CD4-positive, alpha-beta T cell treated with Interleukin-6 for 4 hours (primary cell): ENCODE measurements at regions not wholly inside any gene's neighbourhood (a gene's known extent, or its start where the extent isn't known, plus 50 kb on each side); places are given as distances from the start of the nearest gene placed in this dataset.

Source experiments
- DNase-seq: peaks from one replicate; pipeline ENCODE4 v3.0.0-alpha.2; 2020; ENCODE audit warnings: mixed read lengths

DNA sequence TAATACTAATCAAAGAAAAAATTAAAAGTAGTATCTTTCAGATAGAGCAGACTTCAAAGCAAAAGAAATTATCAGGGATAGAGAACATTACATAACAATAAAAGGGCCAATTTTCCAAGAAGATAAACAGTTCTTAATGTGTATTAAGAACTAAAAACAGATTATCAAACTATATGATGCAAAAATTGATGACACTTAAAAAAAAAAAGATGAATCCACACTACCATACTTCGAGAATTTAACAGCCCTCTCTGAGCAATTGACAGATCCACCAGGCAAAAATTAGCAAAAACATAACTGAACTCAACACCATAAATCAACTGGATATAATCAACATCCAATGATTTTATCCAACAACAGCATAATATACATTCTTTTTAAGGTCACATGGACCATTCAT lies 686.5 kb downstream of the LRFN5 start:
- DNase-seq, result no peak

DNA sequence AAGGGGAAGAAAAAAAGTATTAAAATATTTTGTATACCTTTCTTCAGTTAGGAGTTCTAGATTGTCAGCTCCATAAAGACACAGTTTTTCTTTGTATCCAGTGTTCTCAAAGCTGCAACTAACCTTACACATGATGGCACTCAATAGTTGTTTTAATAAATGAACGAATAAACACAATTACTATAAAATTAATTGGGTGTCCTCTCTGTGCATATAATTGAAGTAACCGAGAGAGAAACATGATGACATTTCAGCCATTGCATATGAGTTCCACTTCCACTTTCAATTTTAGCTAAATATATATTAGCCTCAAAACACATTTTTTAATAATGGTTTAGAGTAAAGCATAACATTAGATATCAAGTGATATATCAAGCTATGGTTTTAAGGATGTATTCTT lies 671.2 kb downstream of the LRFN5 start:
- no peak for DNase-seq

DNA sequence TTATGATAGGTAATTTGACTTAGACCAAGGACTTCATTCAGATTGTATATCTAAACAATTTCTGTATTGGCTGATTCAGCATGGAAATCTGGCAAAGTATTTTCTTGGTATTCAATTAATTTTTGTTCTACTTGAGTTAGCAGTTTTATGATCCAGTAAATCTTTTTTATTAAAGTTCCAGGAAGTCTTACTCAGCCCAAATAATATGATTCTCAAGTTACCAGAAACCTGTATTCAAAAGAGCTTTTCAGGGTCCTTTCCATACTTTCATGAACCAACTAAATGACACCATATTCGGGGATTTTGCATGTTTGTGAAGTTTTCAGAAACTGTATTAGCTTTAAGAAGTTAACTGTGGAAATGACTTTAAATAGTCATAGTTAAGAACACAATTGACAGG lies 662.6 kb downstream of the LRFN5 start:
- DNase-seq, result no peak

DNA sequence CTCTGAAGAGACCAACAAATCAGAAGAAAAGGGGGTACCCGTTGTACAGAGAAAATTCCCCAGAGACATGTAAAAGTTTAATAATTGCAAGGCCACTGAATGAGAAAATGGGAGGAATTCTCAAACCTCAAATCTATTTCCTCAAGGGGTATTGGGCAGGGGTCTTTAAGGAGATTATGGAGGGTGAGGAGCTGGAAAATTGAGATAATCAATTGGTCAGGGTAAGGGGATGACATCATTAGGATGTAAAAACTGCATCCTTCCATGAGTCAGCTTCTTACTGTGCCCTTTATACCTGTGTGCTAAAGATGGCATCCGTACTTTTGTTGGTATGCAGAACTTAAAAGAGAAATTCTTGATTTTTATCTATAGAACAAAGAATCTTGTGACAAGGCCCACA lies 641.5 kb downstream of the LRFN5 start:
- no peak for DNase-seq

DNA sequence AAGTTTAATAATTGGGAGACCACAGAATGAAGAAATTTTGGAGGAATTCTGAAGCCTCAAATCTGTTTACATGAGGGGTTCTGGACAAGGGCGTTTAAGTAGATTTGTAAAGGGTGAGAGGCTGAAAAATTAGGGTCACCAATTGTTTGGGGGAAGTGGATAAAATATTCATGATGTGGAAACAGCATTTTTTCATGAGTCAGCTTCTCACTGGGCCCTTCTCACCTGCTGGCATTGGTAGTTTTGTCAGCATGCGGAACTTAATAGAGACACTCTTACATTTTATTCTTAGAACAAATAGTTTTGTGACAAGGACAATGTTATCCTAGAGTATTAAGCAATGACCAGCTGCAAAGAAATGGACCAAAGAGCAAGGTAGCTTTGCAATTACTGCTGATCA lies 634.4 kb downstream of the LRFN5 start:
- DNase-seq, result no peak

DNA sequence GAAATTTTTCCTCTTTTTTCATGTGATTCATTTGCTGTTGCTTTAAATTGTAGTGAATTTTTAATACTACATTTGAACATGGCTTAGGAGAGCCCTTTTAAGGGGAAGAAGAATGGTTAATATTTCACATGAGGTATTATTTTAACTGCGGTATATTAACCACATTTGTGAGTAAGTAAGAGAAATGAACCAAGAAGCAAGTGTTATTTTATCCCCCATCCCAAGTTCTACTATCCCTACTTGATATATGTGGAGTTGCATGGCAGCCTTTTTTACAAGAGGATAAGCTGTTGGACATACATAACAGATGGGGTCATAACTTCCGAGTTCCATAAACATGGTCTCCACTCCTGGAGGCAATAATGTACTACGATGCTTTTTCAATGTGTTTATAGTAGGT lies 623.3 kb downstream of the LRFN5 start:
- no peak for DNase-seq

DNA sequence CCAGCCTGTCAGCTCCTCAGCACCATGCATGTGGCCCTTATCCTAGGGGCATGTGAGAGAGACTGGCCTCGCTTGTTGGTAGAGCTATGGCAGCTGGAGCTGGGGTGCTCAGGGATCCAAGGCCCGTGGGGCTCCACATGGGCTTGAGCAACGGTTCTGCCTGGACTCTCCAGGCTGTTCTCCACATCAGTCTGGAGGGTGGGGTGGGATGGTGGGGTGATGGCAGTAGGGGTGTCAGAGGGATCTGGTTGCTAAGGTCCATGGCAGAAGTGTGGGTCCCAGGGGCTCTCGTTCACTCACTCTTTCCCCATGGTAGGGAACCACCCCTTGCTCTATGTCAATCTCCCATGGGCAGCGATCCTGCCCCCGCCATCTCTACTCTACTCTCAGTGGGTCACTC lies 622.6 kb downstream of the LRFN5 start:
- no peak for DNase-seq

DNA sequence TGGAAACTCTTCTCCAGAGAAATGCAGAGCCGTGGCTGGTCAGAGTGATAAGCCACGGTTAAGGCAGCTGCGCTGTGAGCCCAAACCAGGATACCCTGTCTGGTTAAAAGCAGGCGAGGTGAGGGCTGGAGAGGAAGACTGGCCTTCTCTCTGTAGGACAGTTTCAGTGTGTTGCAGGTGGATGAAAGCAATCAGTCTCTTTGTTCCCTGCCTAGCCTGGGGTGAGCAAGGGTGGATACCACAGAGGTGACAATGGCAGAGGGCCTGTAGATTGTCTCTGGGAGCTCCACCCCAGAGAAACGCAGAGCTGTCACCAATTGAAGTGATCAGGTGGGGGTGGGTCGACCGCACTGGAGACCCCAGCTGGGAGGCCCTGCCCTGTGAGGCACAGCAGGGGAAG lies 621.9 kb downstream of the LRFN5 start:
- no peak for DNase-seq

DNA sequence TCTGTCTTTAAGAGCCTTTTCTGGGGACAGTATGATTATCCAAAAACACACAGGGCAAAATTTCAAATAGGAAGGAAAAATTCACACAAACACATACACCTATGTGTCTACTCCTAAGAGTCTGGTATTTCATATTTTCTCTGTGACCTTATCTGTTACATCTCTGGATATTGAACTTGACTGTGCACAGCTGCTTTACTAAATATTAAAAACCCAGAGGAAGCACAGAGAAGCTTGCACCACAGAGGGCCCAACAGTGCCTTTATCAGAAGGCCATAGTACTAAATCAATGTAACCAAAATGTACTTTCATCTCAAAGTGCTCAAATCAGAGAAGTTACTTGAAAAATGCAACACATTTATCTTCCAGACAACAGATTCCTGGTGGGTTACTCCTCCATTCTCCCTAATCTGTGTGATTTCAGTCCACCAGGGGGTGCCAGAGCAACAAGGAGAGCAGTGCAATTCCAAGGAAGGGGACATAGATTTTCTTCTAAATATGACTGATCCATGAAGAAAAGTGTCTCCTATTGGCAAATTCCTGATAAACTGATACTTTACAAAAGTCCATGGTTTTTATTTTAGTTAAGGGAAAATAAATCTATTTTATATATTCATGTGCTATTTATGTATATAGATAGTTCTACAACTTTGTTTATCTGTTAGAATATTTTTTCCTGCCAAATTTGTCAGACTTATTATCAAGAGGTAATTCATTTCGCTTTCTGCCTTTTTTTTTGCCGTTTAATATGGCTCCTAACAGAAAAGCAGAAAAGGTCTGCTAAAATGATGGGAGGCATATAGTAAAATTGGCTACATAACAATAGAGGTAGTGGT lies 617.6 kb downstream of the LRFN5 start:
- DNase-seq, result peak; percentile 6

DNA sequence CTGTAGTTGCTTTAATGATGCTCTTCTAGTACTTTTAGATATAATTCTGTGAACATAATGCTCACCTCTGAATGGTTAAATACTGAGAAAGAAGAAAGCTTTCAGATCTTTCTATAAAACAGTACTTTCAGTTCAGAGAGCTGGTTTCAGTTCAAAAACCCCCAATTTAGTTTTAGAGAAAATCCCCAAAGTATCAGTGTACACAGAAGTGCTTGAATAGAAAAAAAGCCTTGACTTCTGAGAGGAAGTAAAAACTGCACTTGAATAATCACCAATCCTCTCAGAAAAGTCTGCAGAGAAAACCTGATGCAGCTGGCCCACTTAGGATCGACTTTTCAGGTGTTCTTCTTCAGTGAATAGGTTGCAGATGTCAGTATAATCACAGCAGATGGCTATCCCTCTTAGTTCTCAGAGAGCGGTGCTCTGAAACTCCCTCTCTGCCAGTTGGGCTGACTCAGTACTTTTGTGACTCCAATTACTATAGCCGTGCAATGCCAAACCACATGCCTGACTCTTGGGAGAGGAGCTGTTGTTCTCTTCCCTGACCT lies 616.3 kb downstream of the LRFN5 start:
- DNase-seq, result no peak

DNA sequence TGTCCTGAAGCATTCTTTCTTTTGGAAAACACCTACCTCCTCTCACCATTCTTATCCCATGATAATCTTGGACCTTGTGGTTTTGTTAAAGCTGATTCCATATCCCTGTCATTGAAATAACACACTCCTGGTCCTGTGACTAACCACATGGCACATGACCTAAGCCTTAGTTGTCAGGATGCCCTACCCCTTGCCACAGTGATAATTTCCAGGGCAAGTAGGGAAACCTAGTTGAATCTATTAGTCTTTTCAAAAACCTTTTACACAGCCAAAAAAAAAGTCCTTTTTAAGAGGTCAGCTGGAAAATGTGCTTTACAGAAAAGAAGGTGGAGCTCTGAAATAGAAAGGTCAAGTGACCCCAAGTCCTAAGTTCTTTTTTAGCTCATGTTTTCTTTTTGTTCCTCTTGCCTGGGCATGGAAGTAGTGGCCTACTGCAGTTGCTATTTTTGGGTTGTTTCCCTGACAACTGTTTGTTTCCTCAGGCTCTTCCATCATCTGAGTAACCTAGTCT lies 608.4 kb downstream of the LRFN5 start:
- DNase-seq, result no peak

DNA sequence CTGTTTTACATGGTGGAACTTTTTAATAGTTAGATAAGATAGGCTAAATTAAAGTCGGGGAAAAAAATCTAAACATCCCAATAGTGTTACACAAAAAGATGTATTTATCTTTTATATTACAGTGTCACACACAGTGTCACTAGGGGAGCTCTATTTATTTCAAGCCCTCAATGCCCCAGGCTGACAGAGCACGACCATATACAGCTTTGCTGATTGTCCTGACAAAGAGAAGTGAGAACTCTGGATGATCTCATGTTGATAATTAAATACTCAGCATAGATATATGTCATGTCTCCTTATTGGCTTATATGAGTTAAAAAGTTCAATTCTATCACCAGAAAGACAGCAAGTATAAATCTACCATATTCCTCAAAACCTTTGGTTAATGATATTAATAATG lies 594.3 kb downstream of the LRFN5 start:
- DNase-seq, result no peak

DNA sequence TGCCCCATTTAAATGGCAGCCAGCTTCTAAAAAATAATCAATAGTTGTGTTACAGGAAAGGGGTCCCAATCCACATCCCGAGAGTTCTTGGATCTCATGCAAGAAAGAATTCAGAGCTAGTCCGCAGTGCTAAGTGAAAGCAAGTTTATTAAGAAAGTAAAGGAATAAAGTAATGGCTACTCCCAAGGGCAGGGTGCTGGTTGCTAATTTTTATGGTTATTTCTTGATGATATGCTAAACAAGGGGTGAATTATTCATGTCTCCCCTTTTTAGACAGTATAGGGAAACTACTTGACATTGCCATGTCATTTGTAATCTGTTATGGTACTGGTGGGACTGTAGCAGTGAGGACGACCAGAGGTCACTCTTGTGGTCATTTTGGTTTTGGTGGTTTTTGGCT lies 591.3 kb downstream of the LRFN5 start:
- no peak for DNase-seq

DNA sequence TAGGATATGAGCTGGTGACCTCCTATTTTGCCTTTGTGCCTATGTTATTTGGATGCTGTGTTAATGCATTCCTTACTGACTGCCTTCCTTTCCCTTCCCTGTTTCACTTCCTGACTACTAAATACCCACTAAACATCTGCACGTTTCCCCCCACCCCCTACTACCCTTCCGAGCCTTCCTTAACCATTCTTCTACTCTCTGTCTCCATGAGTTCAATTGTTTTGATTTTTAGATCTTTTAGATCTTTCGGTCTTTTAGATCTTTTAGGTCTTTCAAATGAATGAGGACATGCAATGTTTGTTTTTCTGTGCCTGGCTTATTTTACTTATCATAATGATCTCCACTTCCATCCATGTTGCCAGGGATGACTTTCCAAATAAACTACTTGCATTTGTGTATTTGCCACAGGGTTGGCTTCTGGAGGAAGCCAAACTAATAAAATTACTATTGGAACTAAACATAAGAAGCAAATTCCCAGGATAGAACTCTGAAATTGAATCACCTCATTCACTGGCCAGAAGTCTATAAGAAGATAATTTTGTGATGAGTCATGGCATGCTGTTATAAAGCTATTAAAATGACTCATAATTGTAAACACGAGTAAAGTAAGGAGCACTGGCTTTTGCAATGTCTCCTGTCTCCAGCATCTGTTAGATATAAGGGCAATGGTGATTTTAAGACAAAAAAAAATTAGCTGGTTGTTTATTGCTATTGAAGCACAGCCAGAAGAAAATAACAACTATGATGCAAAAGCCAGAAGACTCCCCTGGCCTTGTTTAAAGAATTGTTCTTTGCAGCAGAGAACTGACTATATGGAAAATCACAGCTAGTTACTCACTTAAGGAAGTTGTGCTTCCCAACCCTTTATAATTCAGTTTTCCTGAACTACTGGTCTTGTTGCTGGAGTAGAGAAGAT lies 586.3 kb downstream of the LRFN5 start:
- DNase-seq, result no peak

DNA sequence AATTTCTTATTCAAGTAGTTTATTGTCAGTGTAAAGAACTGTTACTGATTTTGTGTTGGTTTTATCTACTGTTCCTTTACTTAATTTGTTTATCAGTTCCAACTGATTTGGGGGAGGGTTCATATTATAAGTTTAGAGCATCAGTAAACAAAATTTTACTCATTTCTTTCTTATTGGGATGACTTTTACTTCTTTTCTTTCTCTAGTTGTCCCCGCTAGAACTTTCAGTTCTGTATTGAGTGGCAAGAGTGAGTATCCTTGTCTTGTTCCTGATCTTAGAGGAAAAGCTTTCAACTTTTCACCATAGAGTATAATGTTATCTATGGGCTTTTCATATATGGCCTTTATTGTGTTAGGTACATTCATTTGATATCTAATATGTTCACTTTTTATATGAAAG lies 584.1 kb downstream of the LRFN5 start:
- no peak for DNase-seq

DNA sequence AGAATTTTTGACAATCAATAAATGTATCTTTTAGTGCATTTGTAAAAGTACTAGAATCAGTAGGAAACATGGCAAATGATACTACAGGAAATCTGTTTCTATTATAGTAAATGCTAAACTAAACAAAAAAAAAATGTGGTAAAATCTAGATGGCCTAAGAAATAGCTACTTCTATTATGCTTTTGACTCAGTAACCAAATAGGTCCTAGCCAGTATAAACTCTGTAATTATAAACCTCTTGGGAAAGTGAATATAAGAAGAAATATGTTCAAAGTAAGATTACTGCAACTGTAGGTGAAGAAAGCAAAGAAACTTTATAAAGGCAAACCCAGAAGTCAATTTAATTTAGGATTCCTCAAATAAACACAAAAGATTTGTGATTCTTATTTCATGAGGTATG lies 581.2 kb downstream of the LRFN5 start:
- no peak for DNase-seq

DNA sequence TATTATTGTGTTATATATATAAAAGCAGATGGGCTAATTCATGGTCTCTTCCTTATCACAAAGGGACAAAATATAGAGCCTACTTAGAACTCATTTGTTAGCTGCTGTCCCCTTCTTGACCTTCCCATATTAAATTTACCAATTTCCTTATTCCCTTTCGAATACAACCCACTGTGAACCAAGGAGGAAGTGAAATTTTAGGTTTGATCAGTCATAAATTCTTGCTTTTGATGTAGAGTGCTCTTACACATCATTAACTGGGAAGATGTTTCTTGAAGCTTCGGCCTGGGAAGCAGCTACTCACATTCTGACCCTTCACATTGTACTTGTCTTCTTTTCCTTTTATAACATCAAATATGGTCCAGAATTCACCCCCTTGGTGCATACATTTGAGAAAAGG lies 579.0 kb downstream of the LRFN5 start:
- DNase-seq, result no peak

DNA sequence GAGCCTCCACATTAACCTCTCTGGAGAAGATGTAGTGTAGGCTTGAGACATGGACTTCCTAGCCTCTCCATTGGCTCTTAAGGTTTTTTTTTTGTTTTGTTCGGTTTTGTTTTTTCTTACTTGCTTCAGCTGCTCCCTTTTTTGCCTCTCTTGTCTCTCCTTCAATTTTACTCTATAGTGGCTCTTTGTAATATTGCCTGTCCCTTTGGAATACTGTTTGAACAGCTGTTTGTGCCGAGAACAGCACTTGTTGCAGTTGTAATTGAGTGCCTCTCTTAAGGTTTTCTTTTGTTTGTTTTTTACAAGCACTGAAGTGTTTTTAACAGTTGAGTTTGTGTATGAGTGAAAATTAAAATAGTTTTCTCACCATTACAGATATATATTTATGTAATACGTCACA lies 567.7 kb downstream of the LRFN5 start:
- DNase-seq, result no peak

DNA sequence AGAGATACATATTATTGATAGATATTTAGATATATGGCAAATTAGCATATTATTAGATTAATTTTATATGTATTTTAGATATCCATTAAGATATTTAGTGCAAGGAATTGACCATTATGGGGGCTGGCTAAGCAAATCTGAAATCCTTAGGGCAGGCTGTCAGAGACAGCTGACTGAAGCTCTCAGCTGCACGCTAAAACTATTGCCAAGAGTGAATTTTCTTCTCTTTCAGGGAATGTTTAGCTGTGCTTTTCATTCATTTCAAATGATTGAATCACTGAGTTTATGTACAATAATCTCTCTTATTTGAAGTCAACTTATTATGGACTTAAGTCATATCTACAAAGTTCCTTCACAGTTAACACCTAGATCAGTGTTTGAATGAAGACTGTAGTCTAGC lies 566.5 kb downstream of the LRFN5 start:
- no peak for DNase-seq

DNA sequence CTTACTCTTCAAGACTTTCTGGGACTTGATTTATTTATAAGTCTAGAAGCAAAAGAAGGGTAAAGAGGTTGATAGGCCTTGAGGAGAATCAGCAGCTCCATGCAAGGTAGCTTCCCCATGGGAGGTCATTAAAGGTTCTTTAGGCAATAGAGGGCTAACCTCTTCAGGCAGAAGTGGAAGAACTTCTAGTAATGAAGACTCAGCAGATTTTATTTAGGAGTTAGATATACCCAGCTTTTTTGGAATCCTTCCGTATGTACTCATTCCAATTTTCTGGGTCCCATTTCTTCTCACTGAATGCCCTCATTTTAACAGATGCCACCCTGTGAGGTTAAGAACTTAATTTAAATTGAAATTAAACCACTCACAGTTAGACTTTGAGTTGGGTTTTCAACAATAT lies 565.6 kb downstream of the LRFN5 start:
- DNase-seq, result no peak

DNA sequence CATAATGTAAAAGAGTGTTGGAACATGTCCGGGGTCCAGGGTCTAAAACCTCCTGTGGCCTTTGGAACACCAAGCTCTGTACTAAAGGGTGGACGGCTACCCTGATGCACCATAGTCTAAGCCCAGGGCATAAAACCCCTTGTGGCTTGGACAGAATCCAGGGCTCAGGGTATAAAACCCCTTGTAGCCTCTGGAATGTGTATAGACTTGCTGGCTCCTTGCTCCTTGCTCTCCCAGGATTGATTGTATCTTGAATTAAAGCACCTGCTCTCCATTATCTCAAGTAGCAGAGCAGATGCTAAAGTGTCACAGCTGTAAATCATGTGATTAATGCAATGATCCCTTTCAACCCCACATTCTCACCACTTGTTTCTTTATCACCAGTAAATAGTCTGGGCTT lies 556.5 kb downstream of the LRFN5 start:
- DNase-seq, result no peak

DNA sequence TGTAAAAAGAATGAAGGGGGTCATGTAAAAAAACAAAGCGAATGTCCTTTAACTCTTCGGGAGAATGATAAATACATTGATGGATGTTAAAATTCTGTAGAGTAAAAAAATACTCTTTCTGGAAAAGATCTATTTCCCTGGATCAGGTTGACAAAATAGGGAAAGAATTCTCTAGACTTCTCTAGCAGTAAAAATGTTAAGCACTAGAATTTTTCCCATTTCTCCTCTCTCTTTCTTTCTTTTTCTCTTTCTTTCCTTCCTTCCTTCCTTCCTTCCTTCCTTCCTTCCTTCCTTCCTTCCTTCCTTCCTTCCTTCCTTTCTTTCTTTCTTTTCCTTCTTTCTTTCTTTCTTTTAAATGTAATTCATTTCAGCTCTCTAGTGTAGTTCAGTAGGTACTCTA lies 552.5 kb downstream of the LRFN5 start:
- DNase-seq, result no peak

DNA sequence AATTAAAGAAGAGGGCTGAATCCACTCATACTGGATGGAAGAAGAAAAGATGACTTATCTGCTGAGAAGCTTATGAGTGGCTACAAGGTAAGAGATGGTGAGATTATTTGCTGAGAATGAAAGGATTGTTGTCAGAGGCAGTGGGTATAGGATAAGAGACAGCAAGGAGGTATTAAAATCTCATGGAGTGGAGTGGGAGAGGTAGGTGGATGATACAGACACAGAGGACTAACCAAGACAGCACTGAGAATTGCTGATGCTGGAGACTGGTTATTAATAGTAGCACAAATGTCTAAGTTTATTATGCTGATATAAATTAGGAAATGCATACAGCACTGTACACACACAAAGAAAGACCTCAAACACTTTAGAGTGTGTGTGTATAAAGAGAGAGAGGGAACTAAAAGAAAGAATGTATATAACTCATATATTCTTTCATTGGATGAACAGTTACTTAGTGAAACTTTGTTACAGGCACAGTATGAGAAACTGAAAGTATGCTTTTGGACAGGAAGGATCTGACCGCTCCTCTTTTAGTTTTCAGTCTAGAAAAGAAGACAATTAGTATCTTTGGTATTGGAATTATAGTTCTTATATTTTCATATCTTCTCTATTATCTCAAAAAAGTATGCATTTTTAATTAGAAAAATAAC lies 543.1 kb downstream of the LRFN5 start:
- no peak for DNase-seq
